NCI-H2171 treated with DMSO at 0.1 percent for 48 hours (cell line): ENCODE measurements at regions not wholly inside any gene's neighbourhood (a gene's known extent, or its start where the extent isn't known, plus 50 kb on each side); places are given as distances from the start of the nearest gene placed in this dataset.
"Not testable (repeated sequence)": the region's sequence is repeated elsewhere in the genome, so short reads cannot be mapped to it uniquely, and the experiment has no call there.

Experiments
- DNase-seq: peaks from one replicate; lab custom pipeline; 2025; lab: John Stamatoyannopoulos, UW

- DNase-seq = no peak
These were observed 147.7 kb downstream of the COG6 start for GRCh38 chr13:39803156-39803555.

DNA sequence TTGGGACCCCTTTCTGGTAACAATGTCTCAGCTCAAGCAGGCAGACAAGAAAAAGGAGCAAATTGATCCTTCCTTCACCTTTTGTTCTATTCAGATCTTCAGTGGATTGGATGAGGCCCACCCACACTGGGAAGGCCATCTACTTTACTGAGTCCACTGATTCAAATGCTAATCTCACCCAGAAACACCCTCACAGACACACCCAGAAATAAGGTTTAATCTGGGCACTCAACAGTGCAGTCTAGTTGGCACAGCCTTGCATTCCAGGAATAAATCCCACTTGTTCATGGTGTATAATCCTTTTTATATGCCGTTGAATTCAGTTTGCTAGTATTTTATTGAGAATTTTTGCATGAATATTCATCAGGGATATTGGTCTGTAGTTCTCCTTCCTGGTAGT lies 148.4 kb downstream of the COG6 start:
- DNase-seq = no peak

DNA sequence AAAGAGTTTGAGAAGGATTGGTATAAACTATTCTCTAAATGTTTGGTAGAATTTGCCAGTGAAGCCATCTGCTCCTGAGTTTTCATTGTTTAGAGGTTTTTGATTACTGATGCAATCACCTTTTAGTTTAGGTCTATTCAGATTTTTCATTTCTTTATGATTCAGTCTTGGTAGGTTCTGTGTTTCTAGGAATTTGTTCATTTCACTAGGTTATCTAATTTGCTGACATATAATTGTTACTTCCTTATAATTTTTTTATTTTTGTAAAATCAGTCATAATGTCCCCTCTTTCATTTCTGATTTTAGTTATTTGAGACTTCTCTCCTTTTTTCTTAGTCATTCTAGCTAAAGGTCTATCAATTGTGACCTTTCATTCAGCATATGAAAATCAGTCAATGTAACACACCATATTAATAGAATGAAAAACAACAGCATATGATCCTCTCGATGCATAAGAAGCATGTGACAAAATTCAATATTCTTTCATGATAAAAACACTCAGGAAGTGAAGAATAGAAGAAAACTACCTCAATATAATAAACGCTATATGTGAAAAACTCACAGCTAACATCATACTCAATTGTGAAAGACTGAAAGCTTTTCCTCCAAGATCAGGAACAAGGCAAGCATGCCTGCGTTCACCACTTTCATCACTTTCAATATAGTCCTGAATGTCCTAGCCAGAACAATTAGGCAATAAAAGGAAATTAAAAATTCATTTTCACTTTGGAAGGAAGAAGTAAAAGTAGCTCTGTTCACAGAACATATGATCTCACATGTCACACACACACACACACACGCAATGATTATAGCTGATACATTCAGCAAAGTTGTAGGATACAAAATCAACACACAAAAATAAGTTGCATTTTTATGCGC lies 149.1 kb downstream of the COG6 start:
- DNase-seq = no peak

GRCh38 chr13:39809466-39809865 lies 154.0 kb downstream of the COG6 start:
- no peak for DNase-seq

DNA sequence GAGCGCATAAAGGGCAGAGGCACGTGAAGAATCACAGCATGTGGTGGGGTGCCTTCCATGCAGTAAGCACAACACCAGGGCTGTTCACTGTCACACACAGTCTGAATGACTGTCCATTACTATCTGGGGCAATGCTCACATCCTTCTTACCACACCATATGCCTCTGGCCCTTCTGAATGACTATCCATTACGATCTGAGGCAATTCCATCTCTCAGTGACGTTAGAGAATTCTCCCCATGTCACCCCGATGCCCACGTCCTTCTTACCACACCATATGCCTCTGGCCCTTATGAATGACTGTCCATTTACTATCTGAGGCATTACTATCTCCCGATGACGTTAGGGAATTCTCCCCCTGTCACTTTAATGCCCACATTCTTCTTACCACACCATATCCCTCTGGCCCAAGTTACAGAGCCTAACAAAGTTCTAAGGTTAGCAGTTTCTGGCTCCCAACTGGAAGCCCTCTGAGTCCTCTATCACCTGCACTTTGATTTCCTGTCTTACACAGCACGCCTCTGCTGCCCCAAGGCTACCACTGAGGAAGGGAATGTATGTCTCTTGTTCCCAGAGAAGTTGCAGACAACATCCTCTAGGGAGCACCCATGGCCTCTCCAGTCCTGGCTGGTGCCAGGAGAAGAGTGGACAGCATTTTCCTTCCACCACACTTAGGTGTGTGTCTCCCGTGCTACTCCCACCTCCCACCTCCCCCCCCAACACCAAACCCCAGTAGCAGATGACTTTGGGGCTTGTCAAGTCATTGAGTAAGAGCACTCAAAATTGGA lies 154.8 kb downstream of the COG6 start:
- no peak for DNase-seq

GRCh38 chr13:39811051-39811450 lies 155.6 kb downstream of the COG6 start:
- no peak for DNase-seq

DNA sequence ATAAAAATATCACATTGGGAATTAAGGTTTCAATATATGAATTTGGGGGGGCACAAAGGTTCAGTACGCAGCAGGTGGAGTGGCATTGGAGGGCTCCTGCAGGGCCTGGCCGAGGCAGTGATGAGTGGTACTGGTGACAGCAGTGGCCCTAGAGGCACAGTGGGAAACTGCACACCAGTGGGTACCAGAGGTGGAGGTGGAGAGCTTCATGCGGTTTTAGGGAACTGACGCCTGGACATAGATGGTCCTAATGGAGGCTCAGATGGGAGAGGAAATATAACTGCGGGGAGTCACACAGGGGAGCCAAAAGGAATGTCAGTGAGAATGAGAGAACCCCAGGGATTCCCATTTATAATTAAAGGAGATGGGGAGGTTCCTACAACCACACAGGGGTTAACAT lies 156.2 kb downstream of the COG6 start:
- DNase-seq = no peak

- peak; percentile 2 for DNase-seq
These were observed 160.1 kb downstream of the COG6 start for GRCh38 chr13:39815345-39816111.

DNA sequence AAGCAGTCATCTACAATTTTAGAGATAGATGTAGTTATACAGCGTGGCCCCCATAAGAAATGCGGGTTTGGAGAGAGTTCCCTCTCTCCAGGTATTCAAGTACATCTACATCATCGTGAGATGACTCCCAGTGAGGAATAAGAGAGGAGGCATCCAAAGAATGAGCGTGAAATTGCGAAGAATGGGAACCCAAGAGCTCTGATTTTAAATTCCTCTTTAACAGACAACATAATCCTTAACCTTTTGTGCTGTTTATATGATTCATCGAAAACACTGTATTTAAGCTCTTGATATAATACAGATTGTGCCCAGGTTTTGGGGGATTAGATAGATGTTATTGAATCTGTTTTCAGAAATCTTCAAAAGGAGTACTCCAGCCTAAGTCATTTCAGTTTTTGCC lies 161.5 kb downstream of the COG6 start:
- no peak for DNase-seq

DNA sequence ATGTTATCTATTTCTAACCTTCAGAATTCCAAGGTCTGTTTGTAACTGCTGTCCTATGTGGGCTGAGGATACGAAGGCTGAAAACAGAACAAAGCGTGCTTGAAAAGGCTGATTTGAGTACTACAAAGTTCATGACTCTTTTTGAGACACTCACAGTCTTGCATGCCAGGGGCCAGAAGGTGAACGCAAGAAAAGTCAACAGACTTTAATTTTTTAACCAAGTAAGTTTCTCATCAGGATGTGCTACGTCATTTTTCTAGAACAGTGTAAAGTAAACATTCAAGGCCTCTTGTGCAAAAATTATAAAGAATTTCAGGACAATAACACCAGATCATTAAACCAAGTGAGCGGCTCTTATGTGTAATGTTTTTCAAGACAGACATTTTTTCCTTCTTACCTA lies 163.5 kb downstream of the COG6 start:
- DNase-seq = no peak

DNA sequence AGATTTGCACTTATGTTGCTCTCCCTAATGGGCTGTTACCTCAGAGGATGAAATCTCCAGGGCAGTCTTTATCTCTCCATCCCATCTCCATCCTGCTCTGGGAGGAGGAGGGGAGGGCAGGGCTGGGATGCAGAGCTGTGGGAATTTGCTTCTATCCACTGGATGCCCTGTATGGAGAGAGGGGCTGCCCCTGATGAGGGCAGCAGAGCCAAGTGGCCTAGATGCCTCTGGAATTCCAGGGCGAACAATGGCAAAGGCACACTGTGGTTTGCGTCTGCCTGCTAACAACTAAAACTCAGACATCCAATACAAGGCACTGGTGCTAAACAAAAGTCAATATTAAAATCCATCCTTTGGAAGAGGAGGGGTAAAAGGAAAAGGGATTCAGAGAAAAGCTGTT lies 165.1 kb downstream of the COG6 start:
- DNase-seq = no peak

GRCh38 chr13:39821977-39822376 lies 166.5 kb downstream of the COG6 start:
- no peak for DNase-seq

DNA sequence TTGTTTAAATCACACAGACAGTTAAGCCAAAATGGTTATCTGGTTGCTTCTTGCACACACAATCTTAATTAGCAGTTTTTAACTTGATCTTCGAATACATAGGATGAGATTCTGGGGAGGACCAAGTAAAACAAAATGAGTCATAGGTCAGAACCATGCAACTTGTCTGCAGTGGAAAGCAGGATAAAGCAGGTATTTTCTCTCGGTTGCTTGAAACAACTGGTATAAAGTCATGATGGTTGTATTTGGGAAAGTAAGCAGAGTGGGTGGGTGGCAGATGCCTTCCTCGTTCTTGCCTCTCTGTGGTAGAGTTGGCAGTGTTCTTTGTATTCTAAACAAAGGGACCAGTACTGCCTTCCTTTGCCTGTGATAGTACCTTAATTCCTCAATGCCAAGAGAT lies 167.0 kb downstream of the COG6 start:
- DNase-seq = no peak

GRCh38 chr13:39823063-39823713 lies 167.7 kb downstream of the COG6 start:
- DNase-seq = no peak

- no peak for DNase-seq
These were observed 170.4 kb downstream of the COG6 start for GRCh38 chr13:39825886-39826285.

GRCh38 chr13:39835253-39835652 lies 179.8 kb downstream of the COG6 start:
- DNase-seq = no peak

GRCh38 chr13:39836038-39836437 lies 180.6 kb downstream of the COG6 start:
- DNase-seq = no peak

DNA sequence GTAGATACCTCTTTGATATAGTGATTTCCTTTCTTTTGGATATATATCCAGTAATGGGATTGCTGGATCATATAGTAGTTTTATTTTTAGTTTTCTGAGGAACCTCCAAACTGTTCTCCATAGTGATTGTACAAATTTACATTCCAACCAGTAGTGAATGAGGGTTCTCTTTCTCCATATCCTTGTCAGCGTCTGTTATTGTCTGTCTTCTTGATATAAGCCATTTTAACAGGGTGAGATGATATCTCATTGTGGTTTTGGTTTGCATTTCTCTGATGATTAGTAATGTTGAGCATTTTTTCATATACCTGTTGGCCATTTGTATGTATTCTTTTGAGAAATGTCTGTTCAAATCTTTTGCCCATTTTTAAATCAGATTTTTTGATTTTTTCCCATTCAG lies 182.4 kb downstream of the COG6 start:
- DNase-seq = not testable (repeated sequence)

DNA sequence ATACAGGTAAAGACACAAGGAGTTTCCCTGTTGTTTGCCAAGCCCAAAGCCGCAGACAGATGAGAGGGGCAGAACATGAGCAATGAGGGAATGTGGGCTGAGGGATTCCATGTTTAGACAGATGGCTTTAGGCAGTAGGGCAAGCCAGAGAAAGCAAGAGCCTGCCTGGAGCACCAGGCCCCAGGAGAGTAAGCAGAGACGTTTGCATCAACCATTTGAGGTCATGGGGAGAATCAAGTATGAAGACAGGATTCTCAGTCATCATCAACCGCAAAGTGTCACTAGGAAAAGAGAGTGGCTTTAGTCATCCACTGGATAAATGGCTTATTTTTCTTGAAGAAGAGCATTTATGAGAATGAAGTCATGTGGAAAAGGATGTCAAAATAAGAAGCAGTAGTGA lies 184.7 kb downstream of the COG6 start:
- peak; percentile 80 for DNase-seq

GRCh38 chr13:39847336-39847735 lies 191.9 kb downstream of the COG6 start:
- DNase-seq = peak; percentile 2

- DNase-seq = peak; percentile 77
These were observed 199.8 kb downstream of the COG6 start for GRCh38 chr13:39855236-39855635.

DNA sequence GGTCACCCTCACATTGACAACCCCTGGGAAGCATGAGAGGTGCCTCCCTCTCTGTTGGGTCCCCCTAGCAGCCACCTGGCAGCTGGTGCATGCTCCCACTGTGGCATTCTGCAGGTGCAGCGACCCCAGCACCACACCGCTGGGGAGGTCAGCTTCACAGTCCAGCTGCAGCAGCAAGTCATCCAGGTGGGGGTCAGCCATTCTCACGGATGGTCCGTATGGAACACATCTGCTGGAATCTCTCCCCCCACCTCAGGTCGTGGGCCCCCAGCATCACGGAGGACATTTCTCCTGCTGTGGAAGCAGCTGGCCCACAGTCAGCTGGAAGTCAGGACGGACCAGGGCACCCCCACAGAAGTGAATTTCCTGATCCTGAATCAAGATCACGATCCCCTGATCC lies 201.3 kb downstream of the COG6 start:
- no peak for DNase-seq
